ENCODE measurements at regions not wholly inside any gene's neighbourhood (a gene's known extent, or its start where the extent isn't known, plus 50 kb on each side); places are given as distances from the start of the nearest gene placed in this dataset.

- TF ChIP-seq CTCF (IDR thresholded peaks at IDR 0.05) = no peak
- TF ChIP-seq POLR2A (IDR thresholded peaks at IDR 0.05) = no peak
- WGBS, 2 donors = 62 to 82% methylated on average over 1 of the region's 1 CpG
- H3K4me1 ChIP-seq = peaks cover 0 to 31% (median 0%) of the 10 kb centered on the region in 3 donors
- DNase-seq = no peak
- H3K9me3 ChIP-seq = no peaks in the 10 kb centered on the region
- no peak overlapping the region for H3K4me3 ChIP-seq
- H3K27ac ChIP-seq = no peak overlapping the region
- H3K36me3 ChIP-seq = no peaks in the 10 kb centered on the region
- H3K27me3 ChIP-seq = no peaks in the 10 kb centered on the region
- intact Hi-C loops (cut with DNase I) = no loop called here
Observed at GRCh38 chr6:149127212-149127611, 190.3 kb upstream of the TAB2 start.

GRCh38 chr6:149128489-149129145 is 188.9 kb upstream of the TAB2 start:
- H3K27ac ChIP-seq = no peak overlapping the region
- H3K27me3 ChIP-seq = no peaks in the 10 kb centered on the region
- intact Hi-C loops (cut with DNase I) = no loop called here
- WGBS, 2 donors = 46 to 55% methylated on average over 3 to 5 of the region's 5 CpGs
- TF ChIP-seq POLR2A (IDR thresholded peaks at IDR 0.05) (no peak), CTCF (IDR thresholded peaks at IDR 0.05) (no peak)
- H3K4me1 ChIP-seq = peaks cover 0 to 38% (median 0%) of the 10 kb centered on the region in 3 donors
- H3K4me3 ChIP-seq = no peak overlapping the region
- no peaks in the 10 kb centered on the region for H3K36me3 ChIP-seq
- no peaks in the 10 kb centered on the region for H3K9me3 ChIP-seq
- no peak for DNase-seq

- TF ChIP-seq POLR2A (IDR thresholded peaks at IDR 0.05) (no peak), CTCF (IDR thresholded peaks at IDR 0.05) (no peak)
- Histone ChIP-seq H3K9me3 (no peaks in the 10 kb centered on the region), H3K27me3 (no peaks in the 10 kb centered on the region), H3K36me3 (no peaks in the 10 kb centered on the region), H3K4me1 (peaks cover 0 to 38% (median 0%) of the 10 kb centered on the region in 3 donors), H3K4me3 (no peak overlapping the region), H3K27ac (peak overlapping the region in 2 of 4 donors; percentile 62 to 72)
- 44 to 70% methylated on average over 9 of the region's 9 CpGs for WGBS, 2 donors
- DNase-seq = no peak
- intact Hi-C loops (cut with DNase I) = no loop called here
Observed at GRCh38 chr6:149129371-149130077, 188.0 kb upstream of the TAB2 start.

- Histone ChIP-seq H3K4me1 (peaks cover 0 to 38% (median 0%) of the 10 kb centered on the region in 3 donors), H3K27ac (peak overlapping the region in 2 of 4 donors; percentile 62 to 72), H3K4me3 (no peak overlapping the region), H3K9me3 (no peaks in the 10 kb centered on the region), H3K27me3 (no peaks in the 10 kb centered on the region), H3K36me3 (no peaks in the 10 kb centered on the region)
- no peak for TF ChIP-seq CTCF (IDR thresholded peaks at IDR 0.05)
- no peak for DNase-seq
- WGBS, 2 donors = 52 to 71% methylated on average over 1 of the region's 1 CpG
- intact Hi-C loops (cut with DNase I) = no loop called here
Observed at GRCh38 chr6:149130090-149130489, 187.4 kb upstream of the TAB2 start.

- TF ChIP-seq CTCF (IDR thresholded peaks at IDR 0.05) = no peak
- TF ChIP-seq POLR2A (IDR thresholded peaks at IDR 0.05) = no peak
- no peaks in the 10 kb centered on the region for H3K27me3 ChIP-seq
- DNase-seq = no peak
- intact Hi-C loops (cut with DNase I) = no loop called here
- 52 to 74% methylated on average over 6 to 7 of the region's 7 CpGs for WGBS, 2 donors
- H3K27ac ChIP-seq = peak overlapping the region in 2 of 4 donors; percentile 62 to 72
- H3K36me3 ChIP-seq = no peaks in the 10 kb centered on the region
- no peaks in the 10 kb centered on the region for H3K9me3 ChIP-seq
- H3K4me1 ChIP-seq = peaks cover 0 to 38% (median 0%) of the 10 kb centered on the region in 3 donors
- H3K4me3 ChIP-seq = no peak overlapping the region
Observed at GRCh38 chr6:149130508-149130907, 187.0 kb upstream of the TAB2 start.
